ENCODE measurements at regions not wholly inside any gene's neighbourhood (a gene's known extent, or its start where the extent isn't known, plus 50 kb on each side); places are given as distances from the start of the nearest gene placed in this dataset.

- no peak for TF ChIP-seq CTCF (IDR thresholded peaks at IDR 0.05; ENCODE audit: low read length)
- no peak for TF ChIP-seq EZH2 (IDR thresholded peaks at IDR 0.05; ENCODE audit: borderline replicate concordance, low read length)
These were observed 82.6 kb upstream of the ELMO1 start for GRCh38 chr7:37531225-37531624.
